ENCODE measurements at regions not wholly inside any gene's neighbourhood (a gene's known extent, or its start where the extent isn't known, plus 50 kb on each side); places are given as distances from the start of the nearest gene placed in this dataset.

DNA sequence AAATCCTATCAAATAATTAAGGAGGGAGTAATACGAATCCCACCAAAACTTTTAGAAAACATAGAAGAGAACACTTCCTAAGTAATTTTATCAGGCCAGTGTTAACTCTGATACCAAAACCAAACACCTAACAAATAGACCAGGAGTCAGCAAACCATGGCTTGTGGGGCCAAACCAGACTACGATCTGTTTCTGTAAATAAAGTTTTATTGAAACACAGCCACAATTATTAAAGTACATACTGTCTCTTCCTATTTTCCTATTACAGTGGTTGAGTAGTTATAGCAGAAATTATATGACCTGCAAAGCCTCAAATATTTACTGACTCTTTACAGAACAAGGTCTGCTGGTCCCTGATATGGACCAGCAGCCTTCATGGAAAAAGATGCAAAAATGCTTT, 73.1 kb upstream of the ELN start:
- Histone ChIP-seq H2AK9ac (replicated peaks; ENCODE audit: low read depth, low read length, poor library complexity) (no peak overlapping the region), H2BK120ac (ENCODE audit: low read depth, low read length) (no peak overlapping the region), H3K9me3 (ENCODE audit: control insufficient read depth, insufficient read depth, low read length) (no peaks in the 10 kb centered on the region), H3K4ac (ENCODE audit: low read depth, low read length) (no peak overlapping the region), H2BK5ac (ENCODE audit: low read depth, low read length, poor library complexity, severe bottlenecking) (no peak overlapping the region), H3K36me3 (ENCODE audit: control insufficient read depth, insufficient read depth, low read length) (no peaks in the 10 kb centered on the region), H4K8ac (ENCODE audit: low read depth in 2 of 2, low read length in 2 of 2) (no peak overlapping the region), H3K27ac (ENCODE audit: insufficient read depth, low read length) (no peak overlapping the region), H3K18ac (ENCODE audit: low read depth, low read length) (no peak overlapping the region), H2BK20ac (ENCODE audit: low read depth, low read length) (no peak overlapping the region), H4K91ac (ENCODE audit: insufficient read depth, low read depth, low read length) (no peak overlapping the region), H3K4me3 (ENCODE audit: insufficient read depth, low read depth, low read length) (no peak overlapping the region), H2BK15ac (ENCODE audit: low read depth, low read length) (no peak overlapping the region), H3K4me2 (ENCODE audit: low read depth, low read length) (no peak overlapping the region), H3K79me1 (ENCODE audit: low read depth in 1 of 2, low read length in 2 of 2) (no peaks in the 10 kb centered on the region), H2AK5ac (ENCODE audit: low read depth, low read length) (no peak overlapping the region), H3K9me1 (ENCODE audit: insufficient read depth, low read length) (no peaks in the 10 kb centered on the region), H3K27me3 (ENCODE audit: control insufficient read depth, insufficient read depth, low read length) (peaks cover 1% of the 10 kb centered on the region; the same call in 1 of the 2 replicates), H3K23ac (ENCODE audit: low read depth, low read length) (no peak overlapping the region), H3K4me1 (ENCODE audit: control insufficient read depth, insufficient read depth, low read length) (no peaks in the 10 kb centered on the region), H3K56ac (ENCODE audit: extremely low read depth, insufficient read depth, low read length) (no peak overlapping the region), H4K20me1 (ENCODE audit: insufficient read depth, low read length) (no peaks in the 10 kb centered on the region), H3K14ac (replicated peaks; ENCODE audit: low read depth, low read length) (no peak overlapping the region), H2AFZ (replicated peaks; ENCODE audit: low read length, poor library complexity) (no peak overlapping the region), H4K5ac (ENCODE audit: low read depth, low read length) (no peak overlapping the region), H3K9ac (ENCODE audit: low read depth, low read length) (no peak overlapping the region)
- TF ChIP-seq CEBPB (IDR thresholded peaks at IDR 0.05; ENCODE audit: low read depth, low read length) = no peak
- TF ChIP-seq RFX5 (IDR thresholded peaks at IDR 0.05; ENCODE audit: low read depth, low read length) = no peak
- TF ChIP-seq USF2 (IDR thresholded peaks at IDR 0.05; ENCODE audit: low read depth, low read length) = no peak
- TF ChIP-seq RCOR1 (IDR thresholded peaks at IDR 0.05; ENCODE audit: insufficient replicate concordance, low read length) = no peak
- no peak for TF ChIP-seq MAZ (IDR thresholded peaks at IDR 0.05; ENCODE audit: borderline replicate concordance, low read depth, low read length)
- no peak for TF ChIP-seq SMC3 (IDR thresholded peaks at IDR 0.05; ENCODE audit: low read depth, low read length)
- TF ChIP-seq, protein P1, sequence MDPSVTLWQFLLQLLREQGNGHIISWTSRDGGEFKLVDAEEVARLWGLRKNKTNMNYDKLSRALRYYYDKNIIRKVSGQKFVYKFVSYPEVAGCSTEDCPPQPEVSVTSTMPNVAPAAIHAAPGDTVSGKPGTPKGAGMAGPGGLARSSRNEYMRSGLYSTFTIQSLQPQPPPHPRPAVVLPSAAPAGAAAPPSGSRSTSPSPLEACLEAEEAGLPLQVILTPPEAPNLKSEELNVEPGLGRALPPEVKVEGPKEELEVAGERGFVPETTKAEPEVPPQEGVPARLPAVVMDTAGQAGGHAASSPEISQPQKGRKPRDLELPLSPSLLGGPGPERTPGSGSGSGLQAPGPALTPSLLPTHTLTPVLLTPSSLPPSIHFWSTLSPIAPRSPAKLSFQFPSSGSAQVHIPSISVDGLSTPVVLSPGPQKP (IDR thresholded peaks at IDR 0.05; ENCODE audit: borderline replicate concordance, low read depth, low read length) = no peak
- TF ChIP-seq BHLHE40 (IDR thresholded peaks at IDR 0.05; ENCODE audit: low read depth, low read length) = no peak
- TF ChIP-seq MAFK (IDR thresholded peaks at IDR 0.05; ENCODE audit: low read depth, low read length) = no peak
- TF ChIP-seq RAD21 (IDR thresholded peaks at IDR 0.05; ENCODE audit: low read length) = no peak
- TF ChIP-seq CHD1 (IDR thresholded peaks at IDR 0.05; ENCODE audit: low read depth, low read length) = no peak
- TF ChIP-seq POLR2A (IDR thresholded peaks at IDR 0.05; ENCODE audit: low read depth, low read length) = no peak
- TF ChIP-seq, protein P2, sequence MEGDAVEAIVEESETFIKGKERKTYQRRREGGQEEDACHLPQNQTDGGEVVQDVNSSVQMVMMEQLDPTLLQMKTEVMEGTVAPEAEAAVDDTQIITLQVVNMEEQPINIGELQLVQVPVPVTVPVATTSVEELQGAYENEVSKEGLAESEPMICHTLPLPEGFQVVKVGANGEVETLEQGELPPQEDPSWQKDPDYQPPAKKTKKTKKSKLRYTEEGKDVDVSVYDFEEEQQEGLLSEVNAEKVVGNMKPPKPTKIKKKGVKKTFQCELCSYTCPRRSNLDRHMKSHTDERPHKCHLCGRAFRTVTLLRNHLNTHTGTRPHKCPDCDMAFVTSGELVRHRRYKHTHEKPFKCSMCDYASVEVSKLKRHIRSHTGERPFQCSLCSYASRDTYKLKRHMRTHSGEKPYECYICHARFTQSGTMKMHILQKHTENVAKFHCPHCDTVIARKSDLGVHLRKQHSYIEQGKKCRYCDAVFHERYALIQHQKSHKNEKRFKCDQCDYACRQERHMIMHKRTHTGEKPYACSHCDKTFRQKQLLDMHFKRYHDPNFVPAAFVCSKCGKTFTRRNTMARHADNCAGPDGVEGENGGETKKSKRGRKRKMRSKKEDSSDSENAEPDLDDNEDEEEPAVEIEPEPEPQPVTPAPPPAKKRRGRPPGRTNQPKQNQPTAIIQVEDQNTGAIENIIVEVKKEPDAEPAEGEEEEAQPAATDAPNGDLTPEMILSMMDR (conservative IDR thresholded peaks at IDR 0.05; ENCODE audit: low read depth, low read length) = no peak
- no peak for TF ChIP-seq NFE2L2 (IDR thresholded peaks at IDR 0.05; ENCODE audit: low read depth, low read length)
- no peak for TF ChIP-seq MXI1 (IDR thresholded peaks at IDR 0.05; ENCODE audit: borderline replicate concordance, low read depth, low read length)
- dilution Hi-C loops (cut with HindIII; ENCODE audit: low sequenced_read_pairs, unreplicated experiment) = loop anchor here (10.0 kb wide), 1 partner anchor 50 kb away; no protein-coding TSS in a partner anchor
- in situ Hi-C loops (cut with MboI; ENCODE audit: low sequenced_read_pairs) = no loop called here
- intact Hi-C loops (cut with micrococcal nuclease) = no loop called here
- DNase-seq (no peak), ATAC-seq (ENCODE audit: low read depth) (no peak)
- BruUV-seq (replicated peaks) = no TSS peak
- POLR2A ChIA-PET (ENCODE audit: unreplicated experiment) = no interaction called here
- CTCF ChIA-PET = no interaction called here
- WGBS, 2 experiments (ENCODE audit: extremely low coverage in 2 of 2, insufficient read length in 1 of 2) = no CpG with 5 or more reads among the region's 2 CpGs

All from IMR-90 (cell line).